Ectodermal cell (in vitro differentiated cells): ENCODE measurements at regions not wholly inside any gene's neighbourhood (a gene's known extent, or its start where the extent isn't known, plus 50 kb on each side); places are given as distances from the start of the nearest gene placed in this dataset.

ENCODE experiments used
- H3K27ac ChIP-seq: 2 replicates; pipeline ENCODE4 v1.7.0; 2013; ENCODE audit warnings: mild to moderate bottlenecking, low read depth, low read length; ENCODE audit not compliant: insufficient read depth, poor library complexity, severe bottlenecking
- H3K27me3 ChIP-seq: 2 replicates; pipeline ENCODE4 v1.7.0; 2013; ENCODE audit warnings: mild to moderate bottlenecking, low read length; ENCODE audit not compliant: insufficient read depth, control insufficient read depth, poor library complexity, severe bottlenecking
- H3K36me3 ChIP-seq: one replicate; pipeline ENCODE4 v1.7.0; 2013; ENCODE audit warnings: low read length; ENCODE audit not compliant: control insufficient read depth, insufficient read depth
- H3K4me1 ChIP-seq: one replicate; pipeline ENCODE4 v1.7.0; 2013; ENCODE audit warnings: low read length; ENCODE audit not compliant: control insufficient read depth, insufficient read depth
- H3K4me3 ChIP-seq: 2 replicates; pipeline ENCODE4 v1.7.0; 2013; ENCODE audit warnings: low read depth, low read length, control low read depth; ENCODE audit not compliant: insufficient read depth
- H3K9me3 ChIP-seq: 2 replicates; pipeline ENCODE4 v1.7.0; 2013; ENCODE audit warnings: mild to moderate bottlenecking, low read length, moderate library complexity; ENCODE audit not compliant: control insufficient read depth
- whole genome bisulfite sequencing, 2 experiments: methylation state at CpG; one replicate each; pipeline ENCODE4 v1.1.7; 2013; ENCODE audit warnings: missing lambda C conversion rate in 2 of 2; 5-methylcytosine and 5-hydroxymethylcytosine counted together

- no peak overlapping the region for H3K4me3 ChIP-seq
- no peak overlapping the region for H3K27ac ChIP-seq
- 91 to 93% methylated on average over 3 of the region's 3 CpGs for WGBS, 2 experiments
- H3K27me3 ChIP-seq: no peaks in the 10 kb centered on the region
- no peaks in the 10 kb centered on the region for H3K36me3 ChIP-seq
- H3K9me3 ChIP-seq: no peaks in the 10 kb centered on the region
- no peaks in the 10 kb centered on the region for H3K4me1 ChIP-seq
Observed at GRCh38 chr12:17333287-17333686, 727.3 kb upstream of the LMO3 start.

- 88 to 93% methylated on average over 1 to 2 of the region's 2 CpGs for WGBS, 2 experiments
- Histone ChIP-seq H3K36me3 (no peaks in the 10 kb centered on the region), H3K27ac (no peak overlapping the region)
Observed at GRCh38 chr12:17326649-17327048, 720.7 kb upstream of the LMO3 start.

GRCh38 chr12:17322090-17322489, 716.1 kb upstream of the LMO3 start:
- Histone ChIP-seq H3K27ac (no peak overlapping the region), H3K9me3 (no peaks in the 10 kb centered on the region), H3K4me1 (no peaks in the 10 kb centered on the region), H3K27me3 (no peaks in the 10 kb centered on the region), H3K4me3 (no peak overlapping the region), H3K36me3 (no peaks in the 10 kb centered on the region)
- 92 to 94% methylated on average over 2 of the region's 2 CpGs for WGBS, 2 experiments

More at GRCh38 chr12:17326649-17327048, 720.7 kb upstream of the LMO3 start:
- Histone ChIP-seq H3K4me3 (no peak overlapping the region), H3K9me3 (no peaks in the 10 kb centered on the region), H3K4me1 (no peaks in the 10 kb centered on the region), H3K27me3 (no peaks in the 10 kb centered on the region)

DNA sequence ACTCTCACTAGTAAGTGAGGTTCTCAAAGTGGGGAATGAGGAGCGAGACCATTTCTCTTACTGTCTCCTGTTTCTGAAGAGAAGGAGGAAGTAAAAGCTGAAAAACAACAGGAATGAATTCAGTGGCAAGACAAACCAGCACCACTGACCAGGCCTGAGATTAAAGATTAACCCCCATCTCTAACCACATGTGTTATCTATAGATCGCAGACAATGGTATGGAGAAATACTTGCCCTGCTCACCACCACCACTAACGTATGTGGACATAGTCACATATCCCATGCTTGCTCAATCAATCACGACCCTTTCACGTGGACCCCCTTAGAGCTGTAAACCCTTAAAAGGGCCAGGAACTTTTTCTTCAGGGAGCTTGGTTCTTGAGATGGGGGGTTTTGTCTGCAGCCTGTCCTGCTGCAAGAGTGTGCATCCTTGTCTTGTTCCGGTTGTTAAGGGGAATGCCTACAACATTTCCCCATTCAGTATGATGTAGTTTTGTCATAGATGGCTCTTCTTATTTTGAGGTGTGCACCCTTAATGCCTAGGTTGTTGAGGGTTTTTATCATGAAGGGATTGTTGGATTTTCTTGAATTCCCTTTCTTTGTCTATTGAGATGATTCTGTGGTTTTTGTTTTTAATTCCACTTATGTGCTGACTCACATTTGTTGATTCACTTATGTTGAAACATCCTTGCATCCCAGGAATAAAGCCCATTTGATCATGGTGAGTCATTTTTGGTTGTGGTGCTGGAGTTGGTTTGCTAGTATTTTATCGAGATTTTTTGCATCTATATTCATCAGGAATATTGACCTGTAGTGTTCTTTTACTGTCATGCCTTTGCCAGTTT, 698.8 kb upstream of the LMO3 start:
- no peaks in the 10 kb centered on the region for H3K36me3 ChIP-seq
- no peaks in the 10 kb centered on the region for H3K9me3 ChIP-seq
- no peak overlapping the region for H3K27ac ChIP-seq
- no peaks in the 10 kb centered on the region for H3K4me1 ChIP-seq
- H3K4me3 ChIP-seq: no peak overlapping the region
- no peaks in the 10 kb centered on the region for H3K27me3 ChIP-seq
- 97 to 100% methylated on average over 6 to 7 of the region's 7 CpGs for WGBS, 2 experiments

- H3K4me1 ChIP-seq: no peaks in the 10 kb centered on the region
- no peak overlapping the region for H3K4me3 ChIP-seq
- WGBS, 2 experiments: 96 to 97% methylated on average over 7 of the region's 7 CpGs
- no peak overlapping the region for H3K27ac ChIP-seq
- no peaks in the 10 kb centered on the region for H3K36me3 ChIP-seq
- no peaks in the 10 kb centered on the region for H3K27me3 ChIP-seq
- H3K9me3 ChIP-seq: no peaks in the 10 kb centered on the region
Observed at GRCh38 chr12:17302001-17302400, 696.0 kb upstream of the LMO3 start.

GRCh38 chr12:17301544-17301943, 695.6 kb upstream of the LMO3 start:
- Histone ChIP-seq H3K4me1 (no peaks in the 10 kb centered on the region), H3K9me3 (no peaks in the 10 kb centered on the region), H3K27me3 (no peaks in the 10 kb centered on the region), H3K36me3 (no peaks in the 10 kb centered on the region), H3K4me3 (no peak overlapping the region), H3K27ac (no peak overlapping the region)
- WGBS, 2 experiments: 67 to 83% methylated on average over 3 of the region's 3 CpGs

GRCh38 chr12:17296882-17297281, 690.9 kb upstream of the LMO3 start:
- Histone ChIP-seq H3K36me3 (no peaks in the 10 kb centered on the region), H3K27me3 (no peaks in the 10 kb centered on the region), H3K27ac (no peak overlapping the region), H3K4me1 (no peaks in the 10 kb centered on the region), H3K4me3 (no peak overlapping the region), H3K9me3 (no peaks in the 10 kb centered on the region)
- WGBS, 2 experiments: 94 to 95% methylated on average over 7 of the region's 7 CpGs

DNA sequence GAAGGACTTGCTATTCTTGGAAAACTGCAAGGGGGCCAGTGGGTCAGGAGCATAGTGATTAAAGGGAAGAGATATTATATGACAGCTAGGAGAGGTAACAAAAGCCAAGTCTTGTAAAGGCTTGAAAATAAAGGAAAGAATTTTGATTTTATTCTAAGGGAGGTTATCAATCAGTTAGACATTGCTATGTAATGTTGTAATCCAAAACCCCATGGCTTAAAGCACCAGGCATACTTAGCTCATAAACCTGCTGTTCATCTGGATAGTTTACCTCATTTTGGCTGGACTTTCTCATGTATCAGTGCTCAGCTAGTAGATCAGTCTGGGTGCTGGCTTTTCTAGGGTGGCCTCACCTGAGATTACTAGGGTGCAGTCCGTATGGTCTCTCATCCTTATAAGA, 680.9 kb upstream of the LMO3 start:
- Histone ChIP-seq H3K4me3 (no peak overlapping the region), H3K27ac (no peak overlapping the region), H3K9me3 (no peaks in the 10 kb centered on the region), H3K4me1 (no peaks in the 10 kb centered on the region), H3K27me3 (no peaks in the 10 kb centered on the region), H3K36me3 (no peaks in the 10 kb centered on the region)
- WGBS, 2 experiments: 94 to 100% methylated on average over 1 of the region's 1 CpG

DNA sequence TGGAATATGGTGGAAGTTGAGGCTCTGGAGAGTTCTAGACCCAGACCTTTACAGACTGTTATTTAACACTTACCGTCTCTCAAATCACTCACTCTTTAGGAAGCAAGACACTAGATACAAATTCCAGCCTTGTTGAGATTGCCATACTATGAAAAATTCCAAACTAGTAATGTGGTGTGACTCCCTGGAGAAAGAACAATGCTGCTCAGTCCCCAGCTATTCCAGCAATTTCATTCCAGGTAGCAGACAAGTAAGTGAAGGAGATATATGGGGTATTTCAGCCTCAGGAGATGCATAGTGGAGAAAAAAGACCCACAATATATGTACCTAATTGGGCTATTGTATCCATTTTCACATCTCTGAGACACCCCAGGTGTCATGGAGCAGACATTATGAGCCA, 678.9 kb upstream of the LMO3 start:
- Histone ChIP-seq H3K4me3 (no peak overlapping the region), H3K27ac (no peak overlapping the region), H3K36me3 (no peaks in the 10 kb centered on the region), H3K4me1 (no peaks in the 10 kb centered on the region), H3K9me3 (no peaks in the 10 kb centered on the region), H3K27me3 (no peaks in the 10 kb centered on the region)
- 93 to 100% methylated on average over 1 of the region's 1 CpG for WGBS, 2 experiments

DNA sequence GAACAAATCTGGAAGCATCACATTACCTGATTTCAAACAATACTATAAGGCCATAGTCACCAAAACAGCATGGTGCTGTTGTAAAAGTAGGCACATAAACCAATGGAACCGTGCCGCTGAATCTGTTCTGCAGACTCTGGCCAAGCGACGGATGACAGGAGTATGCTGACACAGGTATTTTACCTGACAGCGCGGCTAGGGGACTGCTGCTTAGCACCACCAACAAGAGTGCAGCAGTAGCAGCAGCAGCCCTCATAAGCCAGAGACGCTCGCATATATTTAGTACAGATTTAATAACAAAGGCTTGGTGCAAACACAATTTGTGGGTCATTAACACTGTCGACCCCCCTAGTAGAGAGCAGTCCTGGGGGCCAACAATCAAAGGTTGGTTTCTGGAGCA, 677.6 kb upstream of the LMO3 start:
- H3K4me1 ChIP-seq: no peaks in the 10 kb centered on the region
- no peak overlapping the region for H3K27ac ChIP-seq
- H3K36me3 ChIP-seq: no peaks in the 10 kb centered on the region
- H3K9me3 ChIP-seq: no peaks in the 10 kb centered on the region
- H3K4me3 ChIP-seq: no peak overlapping the region
- H3K27me3 ChIP-seq: no peaks in the 10 kb centered on the region
- WGBS, 2 experiments: 95 to 96% methylated on average over 9 of the region's 9 CpGs
